ENCODE measurements at regions not wholly inside any gene's neighbourhood (a gene's known extent, or its start where the extent isn't known, plus 50 kb on each side); places are given as distances from the start of the nearest gene placed in this dataset.

DNA sequence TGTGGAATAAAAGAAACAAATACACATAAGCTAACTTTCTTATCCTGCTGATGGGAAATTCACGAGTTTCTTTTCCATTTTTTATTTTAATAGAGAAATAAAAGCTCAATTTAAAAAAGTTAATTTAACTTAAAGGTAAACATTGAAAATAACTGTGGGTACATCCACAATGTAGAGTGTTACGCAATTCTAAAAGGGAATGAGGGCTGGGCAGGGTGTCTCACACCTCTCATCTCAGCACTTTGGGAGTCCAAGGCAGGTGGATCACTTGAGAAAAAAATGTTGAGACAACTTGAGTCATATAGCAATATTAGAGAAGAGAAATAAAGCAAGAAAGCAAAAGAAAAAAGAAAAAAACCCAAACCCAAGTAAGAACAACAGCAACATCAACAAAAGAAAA, 207.0 kb downstream of the DIPK2A start:
- TF ChIP-seq, protein P1, sequence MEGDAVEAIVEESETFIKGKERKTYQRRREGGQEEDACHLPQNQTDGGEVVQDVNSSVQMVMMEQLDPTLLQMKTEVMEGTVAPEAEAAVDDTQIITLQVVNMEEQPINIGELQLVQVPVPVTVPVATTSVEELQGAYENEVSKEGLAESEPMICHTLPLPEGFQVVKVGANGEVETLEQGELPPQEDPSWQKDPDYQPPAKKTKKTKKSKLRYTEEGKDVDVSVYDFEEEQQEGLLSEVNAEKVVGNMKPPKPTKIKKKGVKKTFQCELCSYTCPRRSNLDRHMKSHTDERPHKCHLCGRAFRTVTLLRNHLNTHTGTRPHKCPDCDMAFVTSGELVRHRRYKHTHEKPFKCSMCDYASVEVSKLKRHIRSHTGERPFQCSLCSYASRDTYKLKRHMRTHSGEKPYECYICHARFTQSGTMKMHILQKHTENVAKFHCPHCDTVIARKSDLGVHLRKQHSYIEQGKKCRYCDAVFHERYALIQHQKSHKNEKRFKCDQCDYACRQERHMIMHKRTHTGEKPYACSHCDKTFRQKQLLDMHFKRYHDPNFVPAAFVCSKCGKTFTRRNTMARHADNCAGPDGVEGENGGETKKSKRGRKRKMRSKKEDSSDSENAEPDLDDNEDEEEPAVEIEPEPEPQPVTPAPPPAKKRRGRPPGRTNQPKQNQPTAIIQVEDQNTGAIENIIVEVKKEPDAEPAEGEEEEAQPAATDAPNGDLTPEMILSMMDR (conservative IDR thresholded peaks at IDR 0.05 in 1 of 2, IDR thresholded peaks at IDR 0.05 in 1 of 2; ENCODE audit: extremely low read depth in 1 of 2, insufficient read depth in 1 of 2, low read depth in 1 of 2, low read length in 2 of 2) = no peak
- TF ChIP-seq EZH2 (IDR thresholded peaks at IDR 0.05; ENCODE audit: borderline replicate concordance, low read length) = no peak
